HG03060 (cell line): ENCODE measurements at regions not wholly inside any gene's neighbourhood (a gene's known extent, or its start where the extent isn't known, plus 50 kb on each side); places are given as distances from the start of the nearest gene placed in this dataset.

ENCODE experiments used
- ATAC-seq: cut with Tn5 transposase; IDR thresholded peaks from one replicate; pipeline ENCODE4 v1.9.1; 2021; ENCODE audit warnings: low read depth, moderate number of reproducible peaks; ENCODE audit not compliant: unreplicated experiment

DNA sequence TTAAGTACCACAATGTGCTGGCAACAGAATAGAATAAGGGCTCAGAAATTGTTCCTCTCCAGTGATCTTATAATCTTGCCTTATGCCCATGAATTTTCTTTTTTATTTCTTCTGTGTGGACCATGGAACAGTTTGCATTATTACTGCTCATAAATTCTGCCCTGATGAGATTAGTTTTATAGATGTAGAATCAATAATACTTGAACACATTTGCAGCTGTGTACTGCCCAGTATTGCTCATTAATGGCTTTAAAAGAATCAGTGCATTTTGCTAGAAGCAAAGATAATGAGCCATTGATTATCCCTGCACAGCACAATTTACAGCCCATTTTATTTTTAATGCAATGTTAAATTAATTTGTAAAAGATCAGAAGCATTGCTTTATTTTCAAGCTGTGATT is 172.3 kb upstream of the STXBP6 start:
- ATAC-seq: no peak

DNA sequence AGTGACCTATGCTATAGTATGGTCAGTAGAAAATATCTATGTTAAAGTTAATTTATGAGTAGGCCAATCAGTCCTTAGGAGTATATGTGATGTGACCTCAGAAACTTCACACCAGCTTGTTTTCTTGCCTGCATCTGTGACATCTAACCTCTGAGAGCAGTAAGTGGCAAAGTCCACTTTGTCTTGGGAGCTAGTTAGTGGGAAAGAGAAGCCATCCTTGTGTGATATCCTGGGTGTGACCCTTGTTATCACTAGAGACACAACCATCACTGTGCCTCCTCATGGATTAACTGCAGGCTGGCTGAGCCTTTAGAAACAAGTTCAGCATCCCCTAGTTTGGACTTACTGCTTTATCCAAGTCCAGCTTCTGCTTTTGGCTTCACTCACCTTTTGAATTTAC is 170.6 kb upstream of the STXBP6 start:
- no peak for ATAC-seq

DNA sequence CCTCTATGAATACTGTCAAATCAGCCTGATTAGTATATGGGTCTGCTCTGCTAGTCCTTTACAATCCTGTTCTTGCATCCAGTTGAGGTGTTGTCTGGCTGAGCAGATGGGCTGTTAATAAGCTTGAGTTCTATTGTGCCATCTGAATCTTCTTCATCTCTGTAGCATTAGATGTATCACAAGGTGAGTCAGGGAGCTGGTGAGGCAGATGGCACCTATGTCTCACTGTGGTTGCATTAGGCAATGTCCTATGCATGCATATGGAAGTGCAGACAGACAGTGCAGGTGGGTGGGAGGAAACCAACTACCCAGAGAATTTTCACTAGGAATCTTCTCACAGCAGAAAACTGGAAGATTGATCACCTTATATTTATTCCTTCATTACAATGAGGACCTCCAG is 165.7 kb upstream of the STXBP6 start:
- no peak for ATAC-seq

DNA sequence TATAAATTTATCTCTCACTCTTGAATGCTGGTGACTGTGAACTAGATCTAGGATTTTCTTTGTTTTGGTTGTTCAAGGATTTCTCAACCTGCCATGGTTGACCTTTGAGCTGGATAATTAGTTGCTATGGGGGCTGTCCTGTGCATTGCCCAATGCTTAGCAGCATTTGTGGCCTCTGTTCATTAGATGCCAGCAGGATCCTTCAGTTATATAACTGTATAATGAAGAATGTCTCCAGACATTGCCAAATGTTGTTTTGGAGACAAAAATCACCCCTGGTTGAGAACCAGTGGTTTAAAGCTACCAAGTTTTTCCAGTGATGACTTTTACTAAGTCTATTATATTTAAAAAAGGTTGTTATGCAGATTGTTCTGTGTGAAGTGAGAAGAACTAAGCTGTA is 147.9 kb upstream of the STXBP6 start:
- ATAC-seq: no peak

DNA sequence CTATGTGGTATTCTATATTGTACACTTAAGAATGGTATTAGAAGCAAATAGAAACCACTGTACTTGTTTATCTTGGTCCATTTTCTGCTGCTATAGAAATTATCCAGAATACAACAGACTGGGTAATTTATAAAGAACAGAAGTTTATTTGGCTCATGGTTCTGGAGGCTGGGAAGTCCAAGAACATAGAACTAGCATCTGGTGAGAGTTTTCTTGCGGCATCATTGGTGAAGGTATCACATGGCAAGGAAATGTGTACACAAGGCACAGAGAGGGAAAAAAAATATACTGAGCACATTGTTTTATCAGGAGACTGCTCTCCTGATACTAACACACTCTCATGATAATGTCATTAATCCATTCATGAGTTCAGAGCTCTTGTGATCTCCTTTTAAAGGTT is 130.3 kb upstream of the STXBP6 start:
- no peak for ATAC-seq

DNA sequence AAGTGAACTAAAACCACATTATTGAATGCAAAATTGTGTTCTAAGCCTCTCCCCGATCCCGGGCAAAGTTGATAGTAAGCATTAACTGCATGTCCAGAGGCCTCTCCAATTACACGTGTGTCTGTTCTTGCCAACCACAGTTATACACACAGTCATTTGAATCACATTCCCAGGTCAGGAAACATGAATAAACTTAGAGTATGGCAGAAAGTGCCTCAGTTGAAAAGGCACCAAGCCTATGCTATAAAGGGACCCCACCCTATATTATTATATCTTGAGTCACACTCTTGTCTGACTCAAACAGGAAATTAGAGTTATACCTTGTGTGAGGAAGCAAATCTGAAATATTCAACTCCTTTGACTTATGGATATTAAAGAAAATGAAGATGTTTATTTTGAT is 128.3 kb upstream of the STXBP6 start:
- no peak for ATAC-seq

DNA sequence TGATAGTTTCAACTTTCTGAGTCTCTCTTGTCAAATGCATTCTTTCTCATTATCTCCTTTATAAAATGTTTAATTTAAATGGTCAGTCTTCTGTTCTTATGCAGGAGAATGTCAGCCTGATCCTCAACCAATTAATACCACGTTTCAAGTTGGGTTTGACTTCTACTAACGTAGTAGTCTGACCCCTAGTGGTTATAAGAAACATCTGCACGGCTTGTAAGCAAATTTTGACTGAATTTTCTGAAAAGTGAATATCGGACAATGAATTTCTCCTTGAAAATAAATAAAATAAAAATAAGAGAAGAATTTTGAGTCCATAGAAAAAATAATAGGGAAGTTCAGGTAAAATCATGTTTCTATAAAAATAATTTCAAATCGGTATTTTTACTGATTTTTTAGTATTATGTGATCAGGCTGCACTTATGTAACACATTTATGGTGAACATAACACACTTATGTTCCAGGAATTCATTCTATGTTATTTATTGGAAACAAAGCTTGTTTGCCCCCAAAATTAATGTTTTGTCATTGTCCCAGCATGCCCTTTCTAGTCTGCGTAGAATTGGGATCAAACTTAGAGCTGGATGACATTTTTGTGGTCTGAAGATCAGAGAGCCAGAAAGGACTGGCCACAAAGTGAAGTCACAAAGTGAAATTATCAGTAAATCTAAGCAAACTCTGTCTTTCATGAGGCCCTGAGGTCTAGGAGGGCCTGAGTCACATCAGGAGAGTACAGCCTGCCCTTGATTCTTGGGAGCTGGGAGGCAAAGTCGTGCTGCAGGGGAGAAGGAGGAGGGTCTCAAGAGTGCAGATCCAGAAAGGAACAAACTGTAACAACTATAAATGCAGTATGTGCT is 101.2 kb upstream of the STXBP6 start:
- ATAC-seq: no peak

DNA sequence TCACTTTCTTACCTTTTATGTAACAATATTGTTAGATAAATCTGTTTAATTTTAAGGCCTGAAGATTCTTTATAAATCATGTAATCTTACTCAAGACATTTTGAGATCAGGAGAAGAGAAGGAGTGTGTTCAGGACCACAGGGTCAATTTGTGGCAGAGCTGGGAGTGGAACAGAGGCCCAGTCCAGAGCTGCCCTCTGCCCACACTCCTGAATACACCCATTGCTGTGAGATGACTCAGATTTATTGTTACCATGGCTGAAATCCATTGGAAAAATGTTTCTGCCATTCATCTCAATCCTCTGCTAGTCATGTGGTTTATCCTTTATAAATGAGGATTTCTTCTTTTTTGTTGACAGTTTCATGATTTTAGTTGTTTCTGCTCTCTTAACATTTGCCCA is 100.5 kb upstream of the STXBP6 start:
- no peak for ATAC-seq

DNA sequence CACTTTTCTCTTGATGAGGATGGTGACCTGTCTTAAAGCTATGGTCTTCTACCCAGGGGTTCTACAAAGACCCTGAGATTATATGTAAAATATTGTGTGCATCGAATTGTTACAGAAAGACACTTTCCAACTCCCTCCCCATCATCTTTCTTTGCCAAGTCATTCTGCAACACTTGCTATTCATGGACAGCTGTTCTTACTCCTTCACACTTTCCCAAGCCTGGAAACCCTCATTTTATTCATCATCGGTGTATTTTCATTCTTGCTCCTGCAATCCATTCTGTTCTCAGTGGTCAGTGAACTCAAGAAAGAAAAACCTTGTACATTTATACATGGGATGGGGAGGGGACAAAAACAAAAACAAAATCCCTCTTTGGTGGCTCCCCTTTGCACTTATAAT is 90.5 kb upstream of the STXBP6 start:
- ATAC-seq: no peak

DNA sequence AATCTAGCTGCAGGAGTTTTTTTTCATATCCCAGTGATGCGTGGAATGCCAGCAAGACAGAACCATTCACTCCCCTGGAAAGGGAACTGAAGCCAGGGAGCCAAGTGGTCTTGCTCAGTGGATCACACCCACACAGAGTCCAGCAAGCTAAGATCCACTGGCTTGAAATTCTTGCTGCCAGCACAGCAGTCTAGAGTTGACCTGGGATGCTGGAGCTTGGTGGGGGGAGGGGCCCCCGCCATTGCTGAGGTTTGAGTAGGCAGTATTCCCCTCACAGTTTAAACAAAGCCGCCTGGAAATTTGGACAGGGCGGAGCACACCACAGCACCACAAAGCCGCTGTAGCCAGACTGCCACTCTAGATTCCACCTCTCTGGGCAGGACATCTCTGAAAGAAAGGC is 86.9 kb upstream of the STXBP6 start:
- no peak for ATAC-seq

DNA sequence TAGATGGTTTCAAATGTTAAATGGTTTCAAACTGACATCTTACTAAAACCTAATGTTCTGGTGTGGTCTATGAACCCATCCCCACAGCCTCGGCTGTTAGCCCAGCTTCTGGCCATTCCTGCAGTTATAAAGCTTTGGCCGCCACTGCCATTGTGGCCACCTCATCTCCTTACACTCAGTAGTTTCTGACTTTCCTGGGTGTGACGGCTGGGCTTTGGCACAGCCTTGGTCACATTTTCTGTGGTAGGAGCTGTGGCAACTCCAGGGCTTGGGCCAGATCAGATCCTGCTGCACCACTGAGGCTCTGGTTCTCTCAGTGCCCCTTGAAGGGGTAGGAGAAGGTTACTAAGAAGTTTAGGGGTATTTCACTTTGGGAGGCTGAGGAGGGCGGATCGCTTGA is 84.2 kb upstream of the STXBP6 start:
- ATAC-seq: no peak

DNA sequence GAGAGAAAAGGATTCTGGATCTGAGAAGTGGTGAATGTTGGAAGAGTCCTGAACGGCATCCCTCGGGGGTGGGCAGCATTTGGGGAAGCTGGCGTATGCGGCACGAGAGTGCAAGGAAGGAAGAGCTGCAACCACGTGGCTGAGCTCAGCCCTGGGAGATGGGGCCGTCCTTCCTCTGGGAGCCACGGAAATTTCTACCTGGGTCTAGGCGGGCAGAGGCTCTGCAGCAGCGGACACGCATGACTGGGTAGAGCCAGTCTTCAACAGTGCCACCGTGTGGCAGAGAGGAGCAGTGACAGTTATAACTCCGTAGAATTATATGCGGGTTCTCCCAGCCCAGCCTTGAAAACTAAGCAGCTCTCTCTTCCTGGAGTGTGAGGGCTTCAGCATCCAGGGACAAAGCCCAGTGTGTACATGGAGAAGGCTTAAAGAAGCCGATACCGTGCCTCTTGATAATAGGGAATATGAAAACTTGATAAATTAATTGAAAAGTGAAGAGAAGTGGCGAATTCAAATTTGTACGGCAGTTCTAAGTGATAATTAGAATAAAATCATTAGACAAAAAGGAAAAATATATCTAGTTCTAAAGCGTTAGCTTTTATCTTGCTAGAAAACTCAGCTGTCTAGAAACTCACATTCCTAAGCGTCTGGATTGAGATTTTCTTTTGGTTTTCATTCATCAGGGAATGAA is 82.9 kb upstream of the STXBP6 start:
- peak; percentile 81 for ATAC-seq

DNA sequence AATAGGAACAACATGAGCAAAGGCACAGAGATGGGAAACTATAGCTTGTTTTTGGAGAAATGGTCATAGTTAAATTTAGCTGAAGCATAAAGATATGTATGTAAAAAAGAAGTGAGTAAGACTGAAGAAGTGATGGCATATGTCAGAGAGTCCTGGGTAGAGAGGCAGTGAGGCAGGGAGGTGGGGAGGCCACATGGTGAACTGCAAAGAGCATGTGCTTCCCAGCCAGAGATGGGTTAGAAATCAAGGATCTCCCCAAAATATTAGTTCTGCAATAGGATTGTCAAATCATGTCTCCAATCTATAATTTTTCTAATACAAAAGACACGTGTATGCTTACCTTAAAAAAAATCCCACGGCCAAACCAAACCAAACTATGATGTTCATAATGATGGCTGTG is 82.1 kb upstream of the STXBP6 start:
- ATAC-seq: no peak

DNA sequence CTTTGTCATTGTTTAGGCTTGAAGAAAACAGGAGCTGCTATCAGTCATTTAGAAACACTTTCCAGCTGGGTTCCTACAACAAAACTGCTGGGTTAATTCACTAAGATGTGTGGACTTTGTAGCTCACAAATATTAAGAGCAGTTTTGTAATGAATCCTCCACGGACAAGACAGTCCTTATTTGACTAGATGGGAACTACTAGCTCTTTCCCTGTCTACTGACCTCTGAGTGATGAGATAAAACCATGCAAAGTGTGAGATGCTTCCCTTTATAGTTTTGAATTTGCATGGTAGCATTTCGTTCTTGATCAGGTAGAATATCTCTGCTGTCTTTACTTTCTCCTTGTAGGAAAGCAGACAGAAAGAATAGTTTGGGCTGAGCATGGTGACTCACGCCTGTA is 72.9 kb upstream of the STXBP6 start:
- ATAC-seq: no peak

DNA sequence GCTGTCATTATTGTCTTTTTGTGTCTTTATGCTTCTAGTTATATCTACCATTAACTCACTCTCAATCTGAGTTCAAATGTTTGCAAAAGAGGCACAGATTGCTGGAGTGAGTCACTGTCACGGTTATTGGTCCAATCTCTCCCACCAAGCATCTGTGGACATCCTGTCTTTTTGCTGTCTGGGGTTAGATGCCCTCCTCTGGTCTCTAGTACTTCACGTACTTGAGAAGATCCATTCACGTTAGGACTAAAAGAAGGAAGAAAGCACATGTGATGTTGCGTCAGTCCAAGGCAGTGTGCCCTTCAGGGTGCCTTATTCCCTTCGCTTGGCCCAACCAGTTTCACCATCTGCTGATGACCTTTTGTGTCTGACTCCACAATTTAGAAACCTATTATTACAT is 72.3 kb upstream of the STXBP6 start:
- no peak for ATAC-seq

DNA sequence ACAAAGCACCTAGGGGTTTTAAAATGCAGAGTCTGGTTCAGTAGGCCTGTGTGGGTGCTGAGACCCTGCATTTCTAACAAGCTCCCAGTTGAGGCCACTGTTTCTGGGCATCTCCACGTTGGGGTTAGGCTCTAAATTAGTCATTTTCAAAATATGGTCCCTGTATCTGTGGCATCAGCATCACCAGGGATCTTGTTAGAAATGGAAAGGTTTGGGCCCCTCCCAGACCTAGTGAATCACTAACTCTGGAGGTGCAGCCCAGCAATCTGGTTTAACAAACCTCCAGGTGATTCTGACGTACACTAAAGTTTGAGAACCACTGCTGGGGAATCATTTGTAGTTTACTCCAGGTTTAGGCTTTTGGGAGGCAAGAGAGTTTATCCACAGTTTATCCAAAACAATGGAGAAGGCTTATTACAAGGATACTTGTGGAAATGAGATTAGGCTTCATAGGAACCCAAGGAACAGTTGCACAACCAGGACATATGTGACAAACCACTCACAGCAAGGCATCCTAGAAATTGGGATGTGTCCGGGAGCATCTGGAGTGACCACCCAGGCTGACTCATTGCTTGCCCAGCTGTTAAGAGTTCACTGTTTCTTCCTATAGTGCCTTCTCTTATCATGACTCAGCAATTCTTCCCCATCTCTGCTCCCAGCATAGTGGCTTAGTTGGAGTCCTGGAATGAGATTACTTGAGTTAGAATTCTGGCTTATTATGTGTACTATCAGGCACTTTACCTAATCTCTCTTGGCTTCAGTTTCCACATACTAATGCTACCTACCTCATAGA is 71.6 kb upstream of the STXBP6 start:
- ATAC-seq: no peak

DNA sequence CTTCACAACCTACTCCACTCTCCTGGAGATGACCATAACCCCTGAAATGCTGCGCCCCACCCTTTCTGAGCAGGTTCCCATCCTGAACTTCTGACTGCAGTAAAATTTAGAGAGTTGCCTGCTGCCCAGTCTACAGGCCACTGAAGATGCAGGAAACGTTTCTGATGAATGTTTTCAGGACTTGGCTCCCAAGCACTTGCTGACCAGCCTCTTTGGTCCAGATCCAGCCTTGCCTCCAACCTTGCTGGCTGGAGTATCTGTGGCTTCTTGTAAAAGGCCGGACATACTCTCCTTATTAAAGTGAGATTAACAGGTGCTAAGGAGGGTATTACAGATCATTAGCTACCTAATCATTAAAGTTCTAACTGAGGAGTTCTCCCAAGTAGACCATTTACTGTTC is 70.3 kb upstream of the STXBP6 start:
- ATAC-seq: no peak

DNA sequence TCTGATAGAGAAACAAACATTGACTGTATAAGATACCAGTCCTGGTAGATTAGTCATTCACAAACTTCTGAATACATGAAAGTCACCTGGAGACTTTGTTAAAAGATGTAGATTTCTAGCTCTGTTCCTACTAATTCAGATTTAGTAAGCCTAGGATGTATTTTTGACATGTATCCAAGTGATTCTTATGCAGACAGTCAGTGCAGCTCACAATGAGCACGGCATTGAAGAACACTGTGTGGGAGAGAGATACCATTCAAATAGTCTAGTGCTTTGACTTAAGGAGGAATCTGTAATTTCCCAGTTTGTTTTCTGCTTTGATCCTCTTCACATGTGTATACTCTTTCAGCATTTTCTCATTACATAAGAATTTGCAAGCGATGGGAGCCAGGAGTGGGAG is 68.7 kb upstream of the STXBP6 start:
- no peak for ATAC-seq

DNA sequence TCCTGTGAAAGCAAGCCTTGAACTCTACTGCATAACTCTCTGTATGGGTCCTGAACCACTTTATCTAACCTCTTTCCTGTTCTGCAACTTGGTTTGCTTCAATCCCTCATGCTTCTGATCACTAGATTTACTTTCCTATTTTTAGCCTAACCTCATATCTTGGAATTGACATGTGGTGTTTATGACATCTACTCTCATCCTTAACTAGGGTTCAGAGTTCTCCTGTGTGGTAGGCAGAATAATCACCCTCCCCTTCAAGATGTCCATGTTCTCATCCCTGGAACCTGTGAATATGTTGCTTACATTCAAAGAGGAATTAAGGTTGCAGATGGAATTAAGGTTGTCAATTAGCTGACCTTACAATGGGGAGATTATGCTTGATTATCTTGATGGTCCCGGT is 67.4 kb upstream of the STXBP6 start:
- ATAC-seq: no peak

DNA sequence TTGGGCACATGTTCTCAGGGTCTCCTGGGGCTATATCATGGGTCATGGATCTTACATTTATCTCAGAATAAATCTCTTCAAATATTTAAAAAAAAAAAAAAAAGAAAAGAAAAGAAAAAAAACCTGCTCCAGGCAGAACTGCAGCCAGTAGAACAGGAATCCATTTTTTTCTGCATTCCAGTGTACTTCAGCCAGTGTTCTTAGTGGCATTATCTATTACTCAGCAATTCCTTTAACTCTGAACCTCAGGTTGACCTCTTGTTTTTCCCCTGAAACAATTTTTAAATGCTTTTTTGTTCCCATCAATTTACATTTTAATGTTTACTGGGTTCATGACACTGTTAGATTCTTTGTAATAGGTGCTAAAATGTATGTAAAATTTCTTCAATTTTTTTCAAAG is 66.7 kb upstream of the STXBP6 start:
- ATAC-seq: no peak

DNA sequence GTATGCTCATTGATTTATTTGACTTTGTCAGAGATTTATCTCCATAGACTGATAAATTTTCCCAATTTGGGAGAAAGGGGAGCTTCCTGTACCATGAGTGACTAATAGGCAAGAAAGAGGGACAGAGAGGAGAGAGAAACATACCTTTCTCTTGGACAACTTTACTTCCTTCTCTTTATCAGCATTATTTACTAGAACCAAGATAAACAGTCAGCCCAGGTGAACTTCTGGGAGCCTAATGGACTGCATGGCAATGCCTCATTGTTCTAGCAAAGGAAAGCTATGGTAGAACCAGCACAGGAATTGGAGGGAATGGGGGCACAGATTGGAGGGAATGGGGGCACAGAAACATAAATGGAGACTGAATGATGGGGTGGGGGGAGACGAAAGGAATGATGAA is 63.4 kb upstream of the STXBP6 start:
- no peak for ATAC-seq
